ENCODE measurements at regions not wholly inside any gene's neighbourhood (a gene's known extent, or its start where the extent isn't known, plus 50 kb on each side); places are given as distances from the start of the nearest gene placed in this dataset.

DNA sequence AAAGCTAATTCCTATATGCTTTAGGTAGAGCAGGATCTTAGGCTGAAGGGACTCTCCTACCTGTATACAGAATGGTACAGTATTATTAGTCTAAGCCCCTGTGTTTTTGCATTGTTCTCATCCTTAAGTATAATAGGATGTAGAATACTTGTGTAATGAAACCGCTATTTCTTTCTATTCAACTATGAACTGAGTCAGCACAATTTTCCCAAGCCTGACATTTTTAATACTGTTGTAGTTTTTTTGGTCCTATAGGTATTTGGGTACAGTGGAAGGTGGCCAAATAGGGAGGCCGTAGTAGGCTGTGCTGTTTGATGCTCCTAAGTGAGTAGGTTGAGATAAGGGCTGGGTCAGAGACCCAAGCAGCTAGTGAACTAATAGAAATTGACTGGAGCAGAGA is 205.1 kb downstream of the MACC1 start:
- H3K9me3 Mint-ChIP-seq, result peaks cover 3% of the 10 kb centered on the region
- H3K4me3 ChIP-seq (ENCODE audit: low read length), result no peak overlapping the region
- ChIA-PET CTCF (interaction anchor here (0.6 kb wide), 1 partner anchor 399 kb away, joined by 3 read pairs; no protein-coding TSS in a partner anchor), POLR2A (no interaction called here)
- H3K36me3 ChIP-seq (ENCODE audit: insufficient read depth, low read length), result no peaks in the 10 kb centered on the region
- no peak for ATAC-seq (ENCODE audit: poor library complexity)
- intact Hi-C loops (cut with DNase I, micrococcal nuclease), result no loop called here
- TF ChIP-seq CTCF (IDR thresholded peaks at IDR 0.05), result no peak
- DNase-seq, result no peak
- H3K27ac ChIP-seq (ENCODE audit: low read depth in 1 of 2, low read length in 2 of 2), result no peak overlapping the region
- no peak overlapping the region for H3K27ac Mint-ChIP-seq
- H3K27me3 Mint-ChIP-seq, result no peaks in the 10 kb centered on the region
- no peaks in the 10 kb centered on the region for H3K4me1 Mint-ChIP-seq (ENCODE audit: low read depth)
- no peaks in the 10 kb centered on the region for H3K36me3 Mint-ChIP-seq (ENCODE audit: low read depth)
- H3K4me3 Mint-ChIP-seq, result no peak overlapping the region
- H3K27me3 ChIP-seq (ENCODE audit: control insufficient read depth in 1 of 2, insufficient read depth in 2 of 2, low read length in 2 of 2), result no peaks in the 10 kb centered on the region
- H3K9me3 ChIP-seq (ENCODE audit: control insufficient read depth in 1 of 2, insufficient read depth in 1 of 2, low read length in 2 of 2), result peaks cover 0 to 3% of the 10 kb centered on the region in 2 experiments
- H3K4me1 ChIP-seq (ENCODE audit: insufficient read depth, low read length), result no peaks in the 10 kb centered on the region

DNA sequence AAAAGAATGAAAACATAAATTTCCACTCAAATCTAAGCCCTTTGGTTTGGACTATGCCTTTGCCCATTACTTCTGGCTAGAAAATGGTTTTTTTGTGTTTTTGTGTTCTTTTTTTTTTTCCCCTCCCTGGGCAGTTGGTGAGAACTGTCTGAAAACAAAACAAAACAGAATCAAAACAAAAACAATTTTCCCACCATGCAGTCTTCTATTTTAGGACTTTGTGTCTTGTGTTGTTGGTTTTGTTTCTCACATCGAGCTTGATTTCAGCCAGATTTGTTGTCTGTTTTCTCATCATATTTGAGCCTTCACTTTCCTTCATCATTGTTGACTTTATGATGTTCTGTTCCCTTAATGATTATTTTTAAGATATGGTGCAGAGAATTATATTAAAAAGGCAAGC is 206.3 kb downstream of the MACC1 start:
- Mint-ChIP-seq H3K27me3 (no peaks in the 10 kb centered on the region), H3K4me3 (no peak overlapping the region), H3K36me3 (ENCODE audit: low read depth) (no peaks in the 10 kb centered on the region), H3K27ac (no peak overlapping the region), H3K4me1 (ENCODE audit: low read depth) (no peaks in the 10 kb centered on the region), H3K9me3 (peaks cover 3% of the 10 kb centered on the region)
- Histone ChIP-seq H3K4me1 (ENCODE audit: insufficient read depth, low read length) (no peaks in the 10 kb centered on the region), H3K9me3 (ENCODE audit: control insufficient read depth in 1 of 2, insufficient read depth in 1 of 2, low read length in 2 of 2) (peaks cover 0 to 3% of the 10 kb centered on the region in 2 experiments), H3K27me3 (ENCODE audit: control insufficient read depth in 1 of 2, insufficient read depth in 2 of 2, low read length in 2 of 2) (no peaks in the 10 kb centered on the region), H3K27ac (ENCODE audit: low read depth in 1 of 2, low read length in 2 of 2) (no peak overlapping the region), H3K36me3 (ENCODE audit: insufficient read depth, low read length) (no peaks in the 10 kb centered on the region), H3K4me3 (ENCODE audit: low read length) (no peak overlapping the region)
- no peak for ATAC-seq (ENCODE audit: poor library complexity)
- POLR2A ChIA-PET, result no interaction called here
- intact Hi-C loops (cut with DNase I, micrococcal nuclease), result no loop called here
- CTCF ChIA-PET, result no interaction called here
- no peak for TF ChIP-seq CTCF (IDR thresholded peaks at IDR 0.05)
- DNase-seq, result no peak

- peaks cover 3% of the 10 kb centered on the region for H3K9me3 Mint-ChIP-seq
- H3K4me3 Mint-ChIP-seq, result no peak overlapping the region
- DNase-seq (no peak), ATAC-seq (ENCODE audit: poor library complexity) (no peak)
- ChIA-PET CTCF (no interaction called here), POLR2A (no interaction called here)
- no peaks in the 10 kb centered on the region for H3K27me3 Mint-ChIP-seq
- no peaks in the 10 kb centered on the region for H3K4me1 ChIP-seq (ENCODE audit: insufficient read depth, low read length)
- no peak overlapping the region for H3K4me3 ChIP-seq (ENCODE audit: low read length)
- H3K36me3 Mint-ChIP-seq (ENCODE audit: low read depth), result no peaks in the 10 kb centered on the region
- H3K27me3 ChIP-seq (ENCODE audit: control insufficient read depth in 1 of 2, insufficient read depth in 2 of 2, low read length in 2 of 2), result no peaks in the 10 kb centered on the region
- intact Hi-C loops (cut with DNase I, micrococcal nuclease), result no loop called here
- no peak for TF ChIP-seq CTCF (IDR thresholded peaks at IDR 0.05)
- H3K4me1 Mint-ChIP-seq (ENCODE audit: low read depth), result no peaks in the 10 kb centered on the region
- no peaks in the 10 kb centered on the region for H3K36me3 ChIP-seq (ENCODE audit: insufficient read depth, low read length)
- H3K27ac ChIP-seq (ENCODE audit: low read depth in 1 of 2, low read length in 2 of 2), result no peak overlapping the region
- no peak overlapping the region for H3K27ac Mint-ChIP-seq
- peaks cover 0 to 3% of the 10 kb centered on the region in 2 experiments for H3K9me3 ChIP-seq (ENCODE audit: control insufficient read depth in 1 of 2, insufficient read depth in 1 of 2, low read length in 2 of 2)
Measured at GRCh38 chr7:20007510-20007909, 209.7 kb downstream of the MACC1 start.

Data from CD4-positive, alpha-beta T cell (primary cell).